Erythroblast (primary cell): ENCODE measurements at regions not wholly inside any gene's neighbourhood (a gene's known extent, or its start where the extent isn't known, plus 50 kb on each side); places are given as distances from the start of the nearest gene placed in this dataset.

Source experiments
- GATA1 ChIP-seq: IDR thresholded peaks from 2 replicates; pipeline ENCODE4 v1.6.1; 2011; ENCODE audit warnings: low read depth, mild to moderate bottlenecking, control low read depth, low read length, moderate library complexity
- POLR2A ChIP-seq: IDR thresholded peaks from 2 replicates; pipeline ENCODE4 v1.6.1; 2011; ENCODE audit warnings: mild to moderate bottlenecking, low read length

DNA sequence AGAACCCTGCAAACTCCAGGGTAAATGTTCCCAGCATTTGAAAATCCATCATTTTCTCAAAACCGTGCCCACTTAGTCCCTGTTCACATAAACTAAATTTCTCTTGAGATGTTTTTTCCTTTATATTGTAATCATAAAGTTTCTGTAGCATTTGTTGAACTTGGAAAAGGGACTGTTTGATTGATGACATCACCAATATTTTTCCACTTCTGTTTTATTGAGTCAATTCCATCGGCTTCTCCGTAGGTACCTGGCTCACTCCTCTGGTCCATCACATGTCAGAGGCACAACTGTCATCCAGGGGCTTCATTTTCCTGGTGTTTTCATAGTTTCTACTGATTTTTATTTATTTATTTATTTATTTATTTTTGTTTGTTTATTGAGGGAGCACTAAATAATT, 462.5 kb upstream of the PFKP start:
- TF ChIP-seq POLR2A, result no peak
- TF ChIP-seq GATA1, result no peak
